HG03439 (cell line): ENCODE measurements at regions not wholly inside any gene's neighbourhood (a gene's known extent, or its start where the extent isn't known, plus 50 kb on each side); places are given as distances from the start of the nearest gene placed in this dataset.

Source experiments
- ATAC-seq: cut with Tn5 transposase; IDR thresholded peaks from one replicate; pipeline ENCODE4 v1.9.1; 2021; ENCODE audit warnings: mild to moderate bottlenecking, moderate library complexity; ENCODE audit not compliant: unreplicated experiment

GRCh38 chr11:129292092-129292491 lies 83.6 kb upstream of the BARX2 start:
- no peak for ATAC-seq

GRCh38 chr11:129291546-129291945 lies 84.1 kb upstream of the BARX2 start:
- ATAC-seq = no peak

- ATAC-seq = no peak
These were observed 84.7 kb upstream of the BARX2 start for GRCh38 chr11:129290966-129291365.

- no peak for ATAC-seq
These were observed 86.2 kb upstream of the BARX2 start for GRCh38 chr11:129289350-129290040.

GRCh38 chr11:129287920-129288319 lies 87.7 kb upstream of the BARX2 start:
- ATAC-seq = no peak

GRCh38 chr11:129286813-129287212 lies 88.8 kb upstream of the BARX2 start:
- no peak for ATAC-seq

- no peak for ATAC-seq
These were observed 90.3 kb upstream of the BARX2 start for GRCh38 chr11:129285402-129285786.

- no peak for ATAC-seq
These were observed 91.0 kb upstream of the ARHGAP32 start for GRCh38 chr11:129283141-129283540.

GRCh38 chr11:129282634-129283033 lies 90.5 kb upstream of the ARHGAP32 start:
- no peak for ATAC-seq

GRCh38 chr11:129281471-129282415 lies 89.6 kb upstream of the ARHGAP32 start:
- no peak for ATAC-seq

GRCh38 chr11:129280027-129280811 lies 88.1 kb upstream of the ARHGAP32 start:
- ATAC-seq = no peak

- peak; percentile 71 for ATAC-seq
These were observed 87.4 kb upstream of the ARHGAP32 start for GRCh38 chr11:129279326-129280026.

GRCh38 chr11:129278586-129279319 lies 86.6 kb upstream of the ARHGAP32 start:
- ATAC-seq = peak; percentile 37

- no peak for ATAC-seq
These were observed 85.2 kb upstream of the ARHGAP32 start for GRCh38 chr11:129277198-129277843.

GRCh38 chr11:129275828-129276227 lies 83.7 kb upstream of the ARHGAP32 start:
- ATAC-seq = no peak

GRCh38 chr11:129273944-129274711 lies 82.0 kb upstream of the ARHGAP32 start:
- ATAC-seq = no peak

GRCh38 chr11:129273322-129273721 lies 81.2 kb upstream of the ARHGAP32 start:
- no peak for ATAC-seq

GRCh38 chr11:129271030-129271429 lies 78.9 kb upstream of the ARHGAP32 start:
- no peak for ATAC-seq

- no peak for ATAC-seq
These were observed 78.3 kb upstream of the ARHGAP32 start for GRCh38 chr11:129270446-129270845.
